IMR-90 (cell line): ENCODE measurements at regions not wholly inside any gene's neighbourhood (a gene's known extent, or its start where the extent isn't known, plus 50 kb on each side); places are given as distances from the start of the nearest gene placed in this dataset.
"Not testable (repeated sequence)": the region's sequence is repeated elsewhere in the genome, so short reads cannot be mapped to it uniquely, and the experiment has no call there.

ENCODE experiments used
- ATAC-seq: fragments of 200-7000 bp; cut with Tn5 transposase; 2 replicates; pipeline ENCODE4 v1.9.1; 2020; ENCODE audit warnings: low read depth, mild to moderate bottlenecking, moderate library complexity
- BruUV-seq: library from RNA; stranded (reverse); fragments of 400-500 nt; replicated peaks from 2 replicates; lab custom pipeline; 2021; lab: Mats Ljungman, UMichigan
- CTCF ChIA-PET: fragments of 300-600 bp; formaldehyde crosslinking; extraction: SDS; loops from one replicate; lab custom pipeline; 2021; ENCODE audit warnings: antibody characterized with exemption; lab: Yijun Ruan, JAX
- POLR2A ChIA-PET: fragments of 300-600 bp; sonication (Branson Sonifier 250); formaldehyde crosslinking; loops from one replicate; lab custom pipeline; 2022; ENCODE audit warnings: antibody characterized with exemption; ENCODE audit not compliant: unreplicated experiment; lab: Charles Lee
- DNase-seq: peaks from one replicate; pipeline ENCODE4 v3.0.0; 2013
- H2AFZ ChIP-seq: replicated peaks from 2 replicates; pipeline ENCODE3; 2013; ENCODE audit warnings: low read length, mild to moderate bottlenecking; ENCODE audit not compliant: poor library complexity
- H2AK5ac ChIP-seq: 2 replicates; pipeline ENCODE4 v1.6.1; 2013; ENCODE audit warnings: low read depth, low read length, inconsistent platforms
- H2AK9ac ChIP-seq: replicated peaks from 2 replicates; pipeline ENCODE3; 2013; ENCODE audit warnings: mild to moderate bottlenecking, low read depth, low read length, moderate library complexity; ENCODE audit not compliant: poor library complexity
- H2BK120ac ChIP-seq: 2 replicates; pipeline ENCODE4 v1.6.1; 2013; ENCODE audit warnings: low read depth, low read length, inconsistent platforms
- H2BK15ac ChIP-seq: 3 replicates; pipeline ENCODE4 v1.6.1; 2013; ENCODE audit warnings: low read depth, low read length, inconsistent platforms
- H2BK20ac ChIP-seq: 2 replicates; pipeline ENCODE4 v1.6.1; 2013; ENCODE audit warnings: low read depth, mild to moderate bottlenecking, inconsistent platforms, low read length, moderate library complexity
- H2BK5ac ChIP-seq: 2 replicates; pipeline ENCODE4 v1.6.1; 2013; ENCODE audit warnings: mild to moderate bottlenecking, low read depth, low read length, inconsistent platforms; ENCODE audit not compliant: poor library complexity, severe bottlenecking
- H3K14ac ChIP-seq: replicated peaks from 2 replicates; pipeline ENCODE4 v1.6.1; 2013; ENCODE audit warnings: low read depth, low read length, inconsistent platforms
- H3K18ac ChIP-seq: 2 replicates; pipeline ENCODE4 v1.6.1; 2013; ENCODE audit warnings: low read depth, low read length, control low read depth
- H3K23ac ChIP-seq: 2 replicates; pipeline ENCODE4 v1.6.1; 2013; ENCODE audit warnings: low read depth, low read length, inconsistent platforms
- H3K27ac ChIP-seq: 2 replicates; pipeline ENCODE4 v1.5.1; 2013; ENCODE audit warnings: mild to moderate bottlenecking, control low read depth, low read length; ENCODE audit not compliant: insufficient read depth
- H3K27me3 ChIP-seq: 2 replicates; pipeline ENCODE4 v1.6.1; 2013; ENCODE audit warnings: low read length; ENCODE audit not compliant: control insufficient read depth, insufficient read depth
- H3K36me3 ChIP-seq: 2 replicates; pipeline ENCODE4 v1.6.1; 2013; ENCODE audit warnings: low read length, mixed read lengths; ENCODE audit not compliant: control insufficient read depth, insufficient read depth
- H3K4ac ChIP-seq: 2 replicates; pipeline ENCODE4 v1.6.1; 2013; ENCODE audit warnings: low read depth, low read length, inconsistent platforms
- H3K4me1 ChIP-seq: 2 replicates; pipeline ENCODE4 v1.6.1; 2013; ENCODE audit warnings: low read length, mixed read lengths; ENCODE audit not compliant: control insufficient read depth, insufficient read depth
- H3K4me2 ChIP-seq: 2 replicates; pipeline ENCODE4 v1.6.1; 2013; ENCODE audit warnings: low read depth, mild to moderate bottlenecking, control low read depth, low read length, moderate library complexity
- H3K4me3 ChIP-seq: 2 replicates; pipeline ENCODE4 v1.5.1; 2013; ENCODE audit warnings: low read depth, mild to moderate bottlenecking, control low read depth, low read length, moderate library complexity; ENCODE audit not compliant: insufficient read depth
- H3K56ac ChIP-seq: 2 replicates; pipeline ENCODE4 v1.6.1; 2013; ENCODE audit warnings: low read length, inconsistent platforms; ENCODE audit not compliant: insufficient read depth; ENCODE audit errors: extremely low read depth
- H3K79me1 ChIP-seq, 2 experiments: 2 replicates each; pipeline ENCODE4 v1.6.1; 2013; ENCODE audit warnings: low read length in 2 of 2, inconsistent platforms in 1 of 2, low read depth in 1 of 2
- H3K9ac ChIP-seq: 2 replicates; pipeline ENCODE4 v1.6.1; 2013; ENCODE audit warnings: low read depth, low read length, control low read depth
- H3K9me1 ChIP-seq: 2 replicates; pipeline ENCODE4 v1.6.1; 2013; ENCODE audit warnings: low read length, inconsistent platforms; ENCODE audit not compliant: insufficient read depth
- H3K9me3 ChIP-seq: 2 replicates; pipeline ENCODE4 v1.6.1; 2013; ENCODE audit warnings: low read length; ENCODE audit not compliant: control insufficient read depth, insufficient read depth
- H4K20me1 ChIP-seq: 2 replicates; pipeline ENCODE4 v1.6.1; 2013; ENCODE audit warnings: low read length, inconsistent platforms; ENCODE audit not compliant: insufficient read depth
- H4K5ac ChIP-seq: 2 replicates; pipeline ENCODE4 v1.6.1; 2013; ENCODE audit warnings: mild to moderate bottlenecking, low read depth, low read length, control low read depth
- H4K8ac ChIP-seq, 2 experiments: 2 replicates each; pipeline ENCODE4 v1.6.1; 2013; ENCODE audit warnings: low read depth in 2 of 2, low read length in 2 of 2, control low read depth in 1 of 2, inconsistent platforms in 1 of 2
- H4K91ac ChIP-seq: 2 replicates; pipeline ENCODE4 v1.6.1; 2013; ENCODE audit warnings: low read depth, low read length, inconsistent platforms; ENCODE audit not compliant: insufficient read depth
- WGBS, 2 experiments: methylation state at CpG; one replicate each; pipeline versions ENCODE4 v1.1.5 to v1.1.7; 2013; ENCODE audit warnings: missing lambda C conversion rate in 2 of 2; ENCODE audit not compliant: insufficient read length in 1 of 2; ENCODE audit errors: extremely low coverage in 2 of 2; 5-methylcytosine and 5-hydroxymethylcytosine counted together
- dilution Hi-C: fragments of 300-500 bp; cut with HindIII; formaldehyde crosslinking; loops from one replicate; pipeline ENCODE4 v1.14.3; 2018; ENCODE audit warnings: low sequenced_read_pairs; ENCODE audit not compliant: unreplicated experiment
- in situ Hi-C: fragments of 300-500 bp; cut with MboI; formaldehyde crosslinking; loops from 3 replicates; pipeline ENCODE4 v1.14.3; 2019; ENCODE audit warnings: low sequenced_read_pairs, inconsistent platforms, mixed read lengths
- intact Hi-C: fragments of 100-400 bp; cut with micrococcal nuclease; formaldehyde crosslinking; loops from 2 replicates; pipeline ENCODE4 v1.10.0; 2022

- H3K4me2 ChIP-seq, H3K4me1 ChIP-seq, POLR2A ChIA-PET, ATAC-seq, BruUV-seq, H3K9me3 ChIP-seq, H3K23ac ChIP-seq, CTCF ChIA-PET, H4K91ac ChIP-seq, H3K27ac ChIP-seq, H3K27me3 ChIP-seq, H2BK5ac ChIP-seq, H3K4me3 ChIP-seq, H3K4ac ChIP-seq, intact Hi-C loops, in situ Hi-C loops, dilution Hi-C loops, H3K36me3 ChIP-seq, H2AFZ ChIP-seq, H3K9ac ChIP-seq, DNase-seq, H2AK5ac ChIP-seq, H3K79me1 ChIP-seq, H4K20me1 ChIP-seq, H4K5ac ChIP-seq, H2BK120ac ChIP-seq, H4K8ac ChIP-seq, H3K9me1 ChIP-seq, H2BK15ac ChIP-seq, H3K56ac ChIP-seq, H2BK20ac ChIP-seq, H3K18ac ChIP-seq, H3K14ac ChIP-seq, H2AK9ac ChIP-seq: not testable (repeated sequence)
- no CpG with 5 or more reads among the region's 1 CpG for WGBS, 2 experiments
Observed at GRCh38 chr1:113312651-113313050, 77.7 kb upstream of the MAGI3 start.
